Testis (tissue), 2 donors: ENCODE measurements at regions not wholly inside any gene's neighbourhood (a gene's known extent, or its start where the extent isn't known, plus 50 kb on each side); places are given as distances from the start of the nearest gene placed in this dataset.

ENCODE experiments used
- CTCF ChIP-seq, 3 experiments: fragments of 450-650 bp in 2 of 3; fragments of 200-600 bp in 1 of 3; sonication (generic) in 1 of 3; IDR thresholded peaks; one replicate each; pipeline ENCODE4 v1.5.1; 2016 to 2019; ENCODE audit warnings: antibody characterized with exemption in 3 of 3, mild to moderate bottlenecking in 2 of 3, moderate library complexity in 1 of 3
- POLR2A ChIP-seq: fragments of 450-650 bp; IDR thresholded peaks from one replicate; pipeline ENCODE4 v1.6.1; 2017; ENCODE audit warnings: antibody characterized with exemption, mild to moderate bottlenecking, moderate library complexity

- TF ChIP-seq CTCF (IDR thresholded peaks at IDR 0.05) = no peak
- TF ChIP-seq POLR2A = no peak
Measured at GRCh38 chr10:9766762-9767161, 1250.9 kb upstream of the CELF2 start.
